T-cell (primary cell): ENCODE measurements at regions not wholly inside any gene's neighbourhood (a gene's known extent, or its start where the extent isn't known, plus 50 kb on each side); places are given as distances from the start of the nearest gene placed in this dataset.

Source experiments
- ATAC-seq, 4 experiments: fragments of 200-7000 bp in 3 of 4; fragments of 150-1000 bp in 1 of 4; cut with Tn5 transposase; replicated peaks in 1 of 4; 1 replicate in 3 of 4; 2 replicates in 1 of 4; pipeline ENCODE4 v1.10.0; 2021; ENCODE audit warnings: moderate library complexity in 3 of 4, mild to moderate bottlenecking in 2 of 4, moderate number of reproducible peaks in 1 of 4
- CTCF ChIA-PET, 2 donors: fragments of 300-600 bp; sonication (Branson Sonifier 250); formaldehyde crosslinking; loops; one replicate each; lab custom pipeline; 2022; ENCODE audit warnings: antibody characterized with exemption in 2 of 2; lab: Charles Lee
- POLR2A ChIA-PET, 2 donors: fragments of 300-600 bp; sonication (Branson Sonifier 250); formaldehyde crosslinking; loops; one replicate each; lab custom pipeline; 2022; ENCODE audit warnings: antibody characterized with exemption in 2 of 2; lab: Charles Lee
- DNase-seq, 35 experiments: peaks; one replicate each; pipeline versions ENCODE4 v3.0.0 to v3.0.0-alpha.2; 2013 to 2023
- H3K27ac ChIP-seq: one replicate; pipeline ENCODE4 v1.5.1; 2013; ENCODE audit warnings: low read length
- H3K27me3 ChIP-seq, 2 experiments: replicated peaks in 1 of 2; 1 replicate in 1 of 2; 2 replicates in 1 of 2; pipeline versions ENCODE4 v1.6.1 to v1.7.0; 2013; ENCODE audit warnings: low read length in 1 of 2, mixed read lengths in 1 of 2; ENCODE audit not compliant: control insufficient read depth in 2 of 2, insufficient read depth in 2 of 2; ENCODE audit errors: extremely low read depth in 1 of 2
- H3K36me3 ChIP-seq, 2 donors: 1 replicate in 1 of 2; 2 replicates in 1 of 2; pipeline versions ENCODE4 v1.6.1 to v1.7.0; 2013; ENCODE audit warnings: low read length in 1 of 2; ENCODE audit not compliant: control insufficient read depth in 2 of 2, insufficient read depth in 1 of 2; ENCODE audit errors: extremely low read depth in 1 of 2
- H3K4me1 ChIP-seq, 2 experiments: 1 replicate in 1 of 2; 2 replicates in 1 of 2; pipeline versions ENCODE4 v1.6.1 to v1.7.0; 2013; ENCODE audit warnings: low read length in 2 of 2, mixed read lengths in 1 of 2; ENCODE audit not compliant: insufficient read depth in 2 of 2, control insufficient read depth in 1 of 2; ENCODE audit errors: extremely low read depth in 1 of 2
- H3K4me3 ChIP-seq, 2 donors: 1 replicate in 1 of 2; 2 replicates in 1 of 2; pipeline versions ENCODE4 v1.5.1 to v1.7.0; 2013; ENCODE audit warnings: mild to moderate bottlenecking in 2 of 2, low read length in 1 of 2, moderate library complexity in 1 of 2; ENCODE audit not compliant: control insufficient read depth in 1 of 2; ENCODE audit errors: extremely low read depth in 1 of 2
- H3K9me3 ChIP-seq: 2 replicates; pipeline ENCODE4 v1.7.0; 2013
- H3K27ac Mint-ChIP-seq, 2 donors: one replicate each; pipeline ENCODE4 v1.8.0; 2020 to 2021; ENCODE audit warnings: mild to moderate bottlenecking in 2 of 2, mixed read lengths in 2 of 2
- H3K27me3 Mint-ChIP-seq, 2 donors: one replicate each; pipeline ENCODE4 v1.8.0; 2021 to 2022; ENCODE audit warnings: mixed read lengths in 2 of 2
- H3K36me3 Mint-ChIP-seq: one replicate; pipeline ENCODE4 v1.8.0; 2021; ENCODE audit warnings: mixed read lengths
- H3K4me1 Mint-ChIP-seq, 3 donors: one replicate each; pipeline ENCODE4 v1.8.0; 2020 to 2022; ENCODE audit warnings: mixed read lengths in 3 of 3, mild to moderate bottlenecking in 1 of 3
- H3K4me3 Mint-ChIP-seq, 3 donors: one replicate each; pipeline ENCODE4 v1.8.0; 2020 to 2022; ENCODE audit warnings: mild to moderate bottlenecking in 3 of 3, mixed read lengths in 3 of 3, moderate library complexity in 3 of 3
- H3K9me3 Mint-ChIP-seq, 3 donors: one replicate each; pipeline ENCODE4 v1.8.0; 2020 to 2022; ENCODE audit warnings: mixed read lengths in 3 of 3
- WGBS: methylation state at CpG from one replicate; pipeline ENCODE4 v1.1.5; 2013; ENCODE audit warnings: missing lambda C conversion rate; ENCODE audit not compliant: insufficient coverage; 5-methylcytosine and 5-hydroxymethylcytosine counted together

DNA sequence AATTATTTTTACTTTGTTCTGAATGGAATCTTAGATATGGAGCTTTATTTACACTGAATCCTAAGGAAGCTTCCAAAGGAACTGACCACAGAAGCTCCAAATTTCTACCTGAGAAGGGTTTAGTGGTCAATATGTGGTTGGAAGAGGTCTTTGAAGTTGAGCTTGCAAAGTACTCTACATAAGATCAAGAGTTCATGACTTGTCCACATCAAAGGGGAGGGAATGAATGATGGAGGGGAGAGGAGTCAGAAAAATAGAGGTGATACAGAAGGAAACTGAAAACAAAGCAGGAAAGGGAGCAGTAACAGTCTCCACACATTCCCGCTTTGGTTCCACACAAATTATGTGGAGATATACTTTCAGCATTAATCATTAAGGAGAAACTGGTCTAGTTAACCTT lies 450.9 kb downstream of the HINT1 start:
- no peaks in the 10 kb centered on the region for H3K36me3 ChIP-seq
- Mint-ChIP-seq H3K4me1 (no peaks in the 10 kb centered on the region), H3K4me3 (no peak overlapping the region), H3K27me3 (peaks cover 34 to 45% of the 10 kb centered on the region in 2 donors), H3K27ac (no peak overlapping the region), H3K36me3 (no peaks in the 10 kb centered on the region), H3K9me3 (no peaks in the 10 kb centered on the region)
- no peak overlapping the region for H3K4me3 ChIP-seq
- POLR2A ChIA-PET = no interaction called here
- H3K9me3 ChIP-seq = no peaks in the 10 kb centered on the region
- H3K27me3 ChIP-seq = peaks cover 0 to 8% of the 10 kb centered on the region in 2 experiments
- CTCF ChIA-PET = no interaction called here
- DNase-seq = no peak
- no CpG with 5 or more reads among the region's 1 CpG for WGBS
- H3K27ac ChIP-seq = no peak overlapping the region
- no peak for ATAC-seq
- no peaks in the 10 kb centered on the region for H3K4me1 ChIP-seq

- H3K27ac Mint-ChIP-seq = no peak overlapping the region
- no peak overlapping the region for H3K27ac ChIP-seq
- no peak overlapping the region for H3K4me3 ChIP-seq
- no peaks in the 10 kb centered on the region for H3K9me3 Mint-ChIP-seq
- no peaks in the 10 kb centered on the region for H3K4me1 Mint-ChIP-seq
- H3K4me3 Mint-ChIP-seq = no peak overlapping the region
- no CpG with 5 or more reads among the region's 1 CpG for WGBS
- no peaks in the 10 kb centered on the region for H3K4me1 ChIP-seq
- no peaks in the 10 kb centered on the region for H3K9me3 ChIP-seq
- H3K36me3 Mint-ChIP-seq = no peaks in the 10 kb centered on the region
- ATAC-seq (no peak), DNase-seq (no peak)
- H3K27me3 Mint-ChIP-seq = peaks cover 29 to 47% of the 10 kb centered on the region in 2 donors
- POLR2A ChIA-PET = no interaction called here
- H3K27me3 ChIP-seq = peaks cover 0 to 8% of the 10 kb centered on the region in 2 experiments
- CTCF ChIA-PET = no interaction called here
- no peaks in the 10 kb centered on the region for H3K36me3 ChIP-seq
These were observed 452.7 kb downstream of the HINT1 start for GRCh38 chr5:130712324-130712723.

DNA sequence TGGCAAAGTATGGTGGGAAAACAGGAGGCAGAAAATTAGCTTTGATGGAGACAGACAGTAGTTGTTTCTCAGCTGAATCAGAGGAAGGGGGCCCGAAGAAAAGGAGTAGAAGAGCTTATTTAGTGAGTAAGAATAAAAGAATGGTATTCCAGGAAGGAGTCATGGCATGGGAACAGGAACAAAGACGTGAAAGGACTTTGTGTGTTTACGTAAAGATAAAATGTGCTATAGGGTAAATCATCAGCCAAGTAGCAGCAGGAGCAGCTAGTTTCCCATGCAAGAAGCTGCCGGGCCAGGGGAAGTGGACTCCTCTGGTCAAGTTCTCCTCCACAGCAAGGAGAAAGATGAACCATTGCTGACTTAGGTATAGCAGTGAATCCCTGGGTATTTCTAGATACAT lies 454.5 kb downstream of the HINT1 start:
- Mint-ChIP-seq H3K27me3 (peaks cover 16 to 32% of the 10 kb centered on the region in 2 donors), H3K4me3 (no peak overlapping the region), H3K36me3 (no peaks in the 10 kb centered on the region), H3K27ac (no peak overlapping the region), H3K9me3 (no peaks in the 10 kb centered on the region), H3K4me1 (no peaks in the 10 kb centered on the region)
- DNase-seq (no peak), ATAC-seq (no peak)
- no peak overlapping the region for H3K27ac ChIP-seq
- ChIA-PET CTCF (no interaction called here), POLR2A (interaction anchor here in 1 of 2 donors (0.5 kb wide), 1 partner anchor 517 kb away, joined by 3 read pairs; no protein-coding TSS in a partner anchor)
- no peaks in the 10 kb centered on the region for H3K9me3 ChIP-seq
- H3K4me3 ChIP-seq = no peak overlapping the region
- peaks cover 0 to 7% of the 10 kb centered on the region in 2 experiments for H3K27me3 ChIP-seq
- H3K36me3 ChIP-seq = no peaks in the 10 kb centered on the region
- no peaks in the 10 kb centered on the region for H3K4me1 ChIP-seq
- 74% methylated on average over 4 of the region's 4 CpGs for WGBS

DNA sequence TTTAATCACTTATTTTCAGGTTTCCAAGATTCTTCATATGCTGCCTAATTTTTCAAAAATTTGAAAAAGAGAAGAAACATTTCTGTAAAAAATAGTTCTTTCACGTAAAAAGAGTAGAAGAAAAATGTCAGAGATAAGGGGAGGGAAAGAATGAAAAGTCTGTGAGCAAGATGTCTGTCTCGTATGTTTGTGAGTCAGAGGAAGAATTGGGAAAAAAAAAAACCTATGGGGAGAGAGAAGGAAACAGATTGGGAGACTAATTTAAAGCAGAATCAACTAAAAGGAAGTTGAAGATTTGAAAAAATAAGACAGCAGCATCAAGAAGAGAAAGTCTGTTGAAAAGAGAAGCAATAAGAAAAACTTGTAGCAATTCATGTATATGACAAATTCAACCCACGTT lies 456.3 kb downstream of the HINT1 start:
- Histone ChIP-seq H3K9me3 (no peaks in the 10 kb centered on the region), H3K36me3 (no peaks in the 10 kb centered on the region), H3K4me1 (no peaks in the 10 kb centered on the region), H3K27ac (no peak overlapping the region), H3K27me3 (no peaks in the 10 kb centered on the region), H3K4me3 (no peak overlapping the region)
- ATAC-seq (no peak), DNase-seq (no peak)
- Mint-ChIP-seq H3K4me3 (no peak overlapping the region), H3K27me3 (peaks cover 4 to 18% of the 10 kb centered on the region in 2 donors), H3K9me3 (no peaks in the 10 kb centered on the region), H3K27ac (no peak overlapping the region), H3K36me3 (no peaks in the 10 kb centered on the region), H3K4me1 (no peaks in the 10 kb centered on the region)
- ChIA-PET CTCF (no interaction called here), POLR2A (no interaction called here)
- WGBS = 33% methylated on average over 2 of the region's 3 CpGs

GRCh38 chr5:130706696-130707095 lies 458.4 kb downstream of the HINT1 start:
- no peak for DNase-seq
- Mint-ChIP-seq H3K27me3 (peaks cover 2 to 20% of the 10 kb centered on the region in 2 donors), H3K27ac (no peak overlapping the region), H3K9me3 (peaks cover 3 to 6% (median 4%) of the 10 kb centered on the region in 3 donors), H3K4me1 (no peaks in the 10 kb centered on the region), H3K36me3 (no peaks in the 10 kb centered on the region), H3K4me3 (no peak overlapping the region)
- Histone ChIP-seq H3K4me1 (no peaks in the 10 kb centered on the region), H3K36me3 (no peaks in the 10 kb centered on the region), H3K27me3 (no peaks in the 10 kb centered on the region), H3K27ac (no peak overlapping the region), H3K4me3 (no peak overlapping the region), H3K9me3 (no peaks in the 10 kb centered on the region)
- 86% methylated on average over 1 of the region's 5 CpGs for WGBS
- no peak for ATAC-seq
- ChIA-PET CTCF (no interaction called here), POLR2A (no interaction called here)

DNA sequence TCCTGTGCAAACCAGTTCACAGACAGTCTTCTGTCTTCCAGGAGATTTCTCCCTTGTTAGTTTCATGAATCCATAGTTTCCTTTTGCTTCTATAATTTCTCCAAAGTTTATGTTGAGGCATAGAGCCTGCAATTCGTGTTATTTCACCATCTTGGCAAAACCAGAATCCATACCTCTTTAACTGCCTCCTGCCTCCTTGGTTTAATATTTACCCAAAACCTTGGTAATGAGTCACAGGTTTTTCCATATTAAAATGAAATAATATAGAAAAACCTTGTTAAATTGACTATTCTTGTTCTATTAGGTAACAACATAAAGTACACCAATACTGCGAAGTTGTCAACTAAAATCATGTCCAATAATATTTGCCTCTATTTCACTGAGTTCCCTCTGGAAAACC lies 459.7 kb downstream of the HINT1 start:
- whole genome bisulfite sequencing = no CpG with 5 or more reads among the region's 2 CpGs
- POLR2A ChIA-PET = no interaction called here
- Histone ChIP-seq H3K4me3 (no peak overlapping the region), H3K27me3 (no peaks in the 10 kb centered on the region), H3K27ac (no peak overlapping the region), H3K36me3 (no peaks in the 10 kb centered on the region), H3K9me3 (no peaks in the 10 kb centered on the region), H3K4me1 (no peaks in the 10 kb centered on the region)
- Mint-ChIP-seq H3K27ac (no peak overlapping the region), H3K36me3 (no peaks in the 10 kb centered on the region), H3K4me3 (no peak overlapping the region), H3K4me1 (no peaks in the 10 kb centered on the region), H3K27me3 (peaks cover 0 to 16% of the 10 kb centered on the region in 2 donors), H3K9me3 (peaks cover 3 to 6% (median 4%) of the 10 kb centered on the region in 3 donors)
- DNase-seq (no peak), ATAC-seq (no peak)
- CTCF ChIA-PET = no interaction called here

DNA sequence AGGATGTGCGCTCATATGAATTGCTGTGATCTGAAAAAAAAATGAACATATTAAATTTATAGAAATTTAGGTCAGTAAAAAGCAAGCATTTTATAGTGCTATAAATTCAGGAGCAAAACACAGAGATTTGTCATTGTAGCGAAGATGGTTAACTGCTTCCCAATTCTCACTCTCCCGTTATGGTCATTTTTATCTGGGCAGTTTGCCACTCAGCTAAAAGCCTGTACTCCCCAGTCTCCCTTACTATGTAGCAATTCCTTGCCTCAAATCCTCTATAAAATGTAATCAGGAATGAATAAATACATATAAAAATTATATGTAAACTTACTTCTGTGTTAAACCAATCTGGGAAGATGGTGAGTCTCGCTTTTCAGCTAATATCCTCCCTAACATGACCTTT lies 471.5 kb downstream of the HINT1 start:
- POLR2A ChIA-PET = no interaction called here
- H3K4me3 Mint-ChIP-seq = no peak overlapping the region
- Histone ChIP-seq H3K27me3 (no peaks in the 10 kb centered on the region), H3K4me1 (no peaks in the 10 kb centered on the region), H3K4me3 (no peak overlapping the region), H3K27ac (no peak overlapping the region), H3K36me3 (no peaks in the 10 kb centered on the region), H3K9me3 (no peaks in the 10 kb centered on the region)
- H3K27ac Mint-ChIP-seq = no peak overlapping the region
- H3K9me3 Mint-ChIP-seq = no peaks in the 10 kb centered on the region
- no peak for DNase-seq
- ATAC-seq = no peak
- no CpG with 5 or more reads among the region's 4 CpGs for WGBS
- CTCF ChIA-PET = no interaction called here
- H3K4me1 Mint-ChIP-seq = no peaks in the 10 kb centered on the region
- H3K27me3 Mint-ChIP-seq = peaks cover 20 to 22% of the 10 kb centered on the region in 2 donors
- no peaks in the 10 kb centered on the region for H3K36me3 Mint-ChIP-seq
